ENCODE measurements at regions not wholly inside any gene's neighbourhood (a gene's known extent, or its start where the extent isn't known, plus 50 kb on each side); places are given as distances from the start of the nearest gene placed in this dataset.

DNA sequence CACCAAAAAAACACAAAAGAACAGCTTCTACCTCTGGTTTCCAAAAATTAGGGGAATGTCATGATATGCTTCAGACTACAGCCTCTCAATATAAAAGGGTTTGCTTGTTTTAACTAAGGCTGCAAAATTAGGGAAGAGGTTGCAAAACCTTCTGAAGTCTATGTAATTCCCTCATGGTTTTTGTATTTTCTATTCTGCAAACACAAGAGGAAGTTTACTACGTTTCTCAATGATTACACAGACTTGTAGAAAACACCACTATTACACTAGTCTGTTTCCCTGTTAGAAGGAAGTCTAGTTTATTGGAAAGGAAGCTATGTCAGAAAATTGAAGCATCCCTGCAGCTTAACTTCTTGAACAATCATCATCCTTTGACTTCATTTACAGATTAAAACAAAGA lies 229.7 kb upstream of the FMN2 start:
- CTCF ChIA-PET = no interaction called here
- no peaks in the 10 kb centered on the region for H3K36me3 ChIP-seq (ENCODE audit: low read depth)
- BruUV-seq (replicated peaks) = no TSS peak
- POLR2A ChIA-PET (ENCODE audit: unreplicated experiment) = no interaction called here
- no peaks in the 10 kb centered on the region for H3K27me3 ChIP-seq (ENCODE audit: insufficient read depth, low read depth)
- H3K9me3 ChIP-seq (ENCODE audit: insufficient read depth, low read depth) = no peaks in the 10 kb centered on the region; the same call in none of the 2 replicates
- no peak overlapping the region for H3K4me3 ChIP-seq
- no peak overlapping the region for H2AFZ ChIP-seq
- H3K4me1 ChIP-seq (replicated peaks; ENCODE audit: insufficient read depth) = peaks cover 20% of the 10 kb centered on the region
- H4K20me1 ChIP-seq (ENCODE audit: insufficient read depth) = no peaks in the 10 kb centered on the region
- no peak for DNase-seq
- H3K4me2 ChIP-seq = no peak overlapping the region
- H3K79me2 ChIP-seq (ENCODE audit: low read depth) = no peaks in the 10 kb centered on the region
- H3F3A ChIP-seq (ENCODE audit: insufficient read depth, low read depth) = peaks cover 12% of the 10 kb centered on the region
- intact Hi-C loops (cut with micrococcal nuclease; ENCODE audit: unreplicated experiment) = no loop called here
- no peaks in the 10 kb centered on the region for H3K9me2 ChIP-seq (ENCODE audit: insufficient read depth)
- H3K27ac ChIP-seq = no peak overlapping the region
- TF ChIP-seq EZH2 (IDR thresholded peaks at IDR 0.05; ENCODE audit: low read depth) = no peak
- TF ChIP-seq, protein P1, sequence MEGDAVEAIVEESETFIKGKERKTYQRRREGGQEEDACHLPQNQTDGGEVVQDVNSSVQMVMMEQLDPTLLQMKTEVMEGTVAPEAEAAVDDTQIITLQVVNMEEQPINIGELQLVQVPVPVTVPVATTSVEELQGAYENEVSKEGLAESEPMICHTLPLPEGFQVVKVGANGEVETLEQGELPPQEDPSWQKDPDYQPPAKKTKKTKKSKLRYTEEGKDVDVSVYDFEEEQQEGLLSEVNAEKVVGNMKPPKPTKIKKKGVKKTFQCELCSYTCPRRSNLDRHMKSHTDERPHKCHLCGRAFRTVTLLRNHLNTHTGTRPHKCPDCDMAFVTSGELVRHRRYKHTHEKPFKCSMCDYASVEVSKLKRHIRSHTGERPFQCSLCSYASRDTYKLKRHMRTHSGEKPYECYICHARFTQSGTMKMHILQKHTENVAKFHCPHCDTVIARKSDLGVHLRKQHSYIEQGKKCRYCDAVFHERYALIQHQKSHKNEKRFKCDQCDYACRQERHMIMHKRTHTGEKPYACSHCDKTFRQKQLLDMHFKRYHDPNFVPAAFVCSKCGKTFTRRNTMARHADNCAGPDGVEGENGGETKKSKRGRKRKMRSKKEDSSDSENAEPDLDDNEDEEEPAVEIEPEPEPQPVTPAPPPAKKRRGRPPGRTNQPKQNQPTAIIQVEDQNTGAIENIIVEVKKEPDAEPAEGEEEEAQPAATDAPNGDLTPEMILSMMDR (conservative IDR thresholded peaks at IDR 0.05) = no peak

DNA sequence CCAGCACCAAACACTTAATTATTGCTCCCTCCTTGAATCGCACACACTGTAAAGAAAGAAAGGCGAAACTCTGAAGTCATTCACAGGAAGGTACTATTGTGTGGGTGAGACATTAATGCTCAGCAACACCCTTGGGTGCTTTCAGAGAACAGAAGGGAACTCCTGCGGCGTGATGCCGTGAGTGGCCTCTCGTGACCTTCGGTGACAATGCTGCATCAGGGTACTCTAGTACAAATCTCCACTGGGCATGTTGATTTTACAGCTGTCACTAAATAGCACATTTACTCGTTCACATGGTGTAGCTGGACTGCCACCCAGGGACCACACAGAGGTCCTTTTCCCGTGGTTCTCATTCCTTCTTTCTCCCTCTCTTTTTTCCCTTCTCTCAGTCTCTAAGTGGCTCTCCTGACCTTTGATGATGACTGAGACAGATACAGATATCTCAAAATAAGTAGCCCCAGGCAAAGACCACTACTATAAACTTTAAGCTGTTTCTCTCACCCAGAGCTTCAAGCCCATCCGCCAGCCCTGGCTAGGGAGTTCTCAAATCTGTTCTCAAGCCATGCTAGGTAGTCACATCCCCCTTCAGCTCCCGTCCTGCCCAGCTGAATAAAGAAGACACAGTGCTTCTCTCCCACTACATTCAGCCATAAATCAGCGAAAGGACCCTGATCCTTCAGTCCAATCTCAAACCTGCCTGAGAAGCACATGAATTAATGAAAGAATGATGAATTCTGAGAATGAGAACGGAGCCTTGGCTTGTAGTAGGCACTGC lies 223.4 kb upstream of the FMN2 start:
- Histone ChIP-seq H2AFZ (no peak overlapping the region), H3K4me2 (no peak overlapping the region), H3K27me3 (ENCODE audit: insufficient read depth, low read depth) (no peaks in the 10 kb centered on the region), H4K20me1 (ENCODE audit: insufficient read depth) (no peaks in the 10 kb centered on the region), H3K9me2 (ENCODE audit: insufficient read depth) (no peaks in the 10 kb centered on the region), H3K79me2 (ENCODE audit: low read depth) (no peaks in the 10 kb centered on the region), H3K27ac (no peak overlapping the region), H3K4me1 (replicated peaks; ENCODE audit: insufficient read depth) (no peaks in the 10 kb centered on the region), H3K4me3 (no peak overlapping the region), H3F3A (ENCODE audit: insufficient read depth, low read depth) (no peaks in the 10 kb centered on the region), H3K9me3 (ENCODE audit: insufficient read depth, low read depth) (no peaks in the 10 kb centered on the region; the same call in 1 of the 2 replicates), H3K36me3 (ENCODE audit: low read depth) (no peaks in the 10 kb centered on the region)
- no TSS peak for BruUV-seq (replicated peaks)
- intact Hi-C loops (cut with micrococcal nuclease; ENCODE audit: unreplicated experiment) = no loop called here
- no peak for DNase-seq
- ChIA-PET POLR2A (ENCODE audit: unreplicated experiment) (no interaction called here), CTCF (no interaction called here)
- no peak for TF ChIP-seq EZH2 (IDR thresholded peaks at IDR 0.05; ENCODE audit: low read depth)
- TF ChIP-seq, protein P1 (conservative IDR thresholded peaks at IDR 0.05) = no peak

DNA sequence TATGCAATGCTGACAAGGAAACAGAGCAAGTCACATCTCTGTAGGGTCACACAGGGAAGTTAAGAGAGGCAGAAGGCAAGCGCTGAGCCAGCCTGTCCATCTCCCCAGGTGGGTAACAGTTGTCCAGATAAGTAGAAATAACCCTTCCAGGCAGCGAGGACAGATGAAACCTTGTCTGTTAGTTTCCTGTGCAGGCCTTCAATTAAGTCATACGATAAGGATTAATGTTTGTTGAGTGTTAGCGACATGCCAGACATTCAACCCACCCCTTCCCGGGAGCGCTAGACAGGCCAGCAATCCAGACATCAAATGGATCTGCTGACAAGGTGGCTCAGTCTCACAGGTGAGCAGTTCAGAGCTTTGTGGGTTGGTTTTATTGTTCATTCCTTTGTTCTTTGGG lies 221.5 kb upstream of the FMN2 start:
- CTCF ChIA-PET = no interaction called here
- BruUV-seq (replicated peaks) = no TSS peak

More for the DNA sequence above, 221.5 kb upstream of the FMN2 start:
- Histone ChIP-seq H3K27me3 (ENCODE audit: insufficient read depth, low read depth) (no peaks in the 10 kb centered on the region), H3K27ac (no peak overlapping the region), H3F3A (ENCODE audit: insufficient read depth, low read depth) (no peaks in the 10 kb centered on the region), H4K20me1 (ENCODE audit: insufficient read depth) (no peaks in the 10 kb centered on the region), H2AFZ (no peak overlapping the region), H3K9me2 (ENCODE audit: insufficient read depth) (no peaks in the 10 kb centered on the region), H3K79me2 (ENCODE audit: low read depth) (no peaks in the 10 kb centered on the region), H3K4me3 (no peak overlapping the region), H3K4me1 (replicated peaks; ENCODE audit: insufficient read depth) (no peaks in the 10 kb centered on the region), H3K4me2 (no peak overlapping the region), H3K9me3 (ENCODE audit: insufficient read depth, low read depth) (no peaks in the 10 kb centered on the region; the same call in 1 of the 2 replicates), H3K36me3 (ENCODE audit: low read depth) (no peaks in the 10 kb centered on the region)
- TF ChIP-seq, protein P1 (conservative IDR thresholded peaks at IDR 0.05) = no peak
- TF ChIP-seq EZH2 (IDR thresholded peaks at IDR 0.05; ENCODE audit: low read depth) = no peak
- intact Hi-C loops (cut with micrococcal nuclease; ENCODE audit: unreplicated experiment) = no loop called here
- POLR2A ChIA-PET (ENCODE audit: unreplicated experiment) = no interaction called here
- no peak for DNase-seq

All from PC-9 (cell line).